ENCODE measurements at regions not wholly inside any gene's neighbourhood (a gene's known extent, or its start where the extent isn't known, plus 50 kb on each side); places are given as distances from the start of the nearest gene placed in this dataset.

GRCh38 chrX:22399437-22400192, 126.9 kb downstream of the CBLL2 start:
- BruUV-seq (replicated peaks) = no TSS peak
- H3K4me2 ChIP-seq = no peak overlapping the region
- POLR2A ChIA-PET (ENCODE audit: unreplicated experiment) = no interaction called here
- CTCF ChIA-PET = no interaction called here
- H3K36me3 ChIP-seq (ENCODE audit: low read depth) = no peaks in the 10 kb centered on the region
- peak in 1 of 2 experiments; percentile 38 for DNase-seq
- no peaks in the 10 kb centered on the region for H3K9me3 ChIP-seq (ENCODE audit: insufficient read depth, low read depth)
- H3K4me3 ChIP-seq = no peak overlapping the region
- H3F3A ChIP-seq (ENCODE audit: insufficient read depth, low read depth) = no peaks in the 10 kb centered on the region
- H3K27me3 ChIP-seq (ENCODE audit: insufficient read depth, low read depth) = no peaks in the 10 kb centered on the region
- intact Hi-C loops (cut with micrococcal nuclease; ENCODE audit: unreplicated experiment) = no loop called here
- H4K20me1 ChIP-seq (ENCODE audit: insufficient read depth) = no peaks in the 10 kb centered on the region
- no peak overlapping the region for H2AFZ ChIP-seq
- H3K79me2 ChIP-seq (ENCODE audit: low read depth) = no peaks in the 10 kb centered on the region
- H3K9me2 ChIP-seq (ENCODE audit: insufficient read depth) = no peaks in the 10 kb centered on the region
- no peak overlapping the region for H3K27ac ChIP-seq
- TF ChIP-seq CTCF (conservative IDR thresholded peaks at IDR 0.05) = no peak
- no peak for TF ChIP-seq EZH2 (IDR thresholded peaks at IDR 0.05; ENCODE audit: low read depth)
- no peaks in the 10 kb centered on the region for H3K4me1 ChIP-seq (replicated peaks; ENCODE audit: insufficient read depth)

GRCh38 chrX:22404297-22404696, 131.6 kb downstream of the CBLL2 start:
- H3F3A ChIP-seq (ENCODE audit: insufficient read depth, low read depth) = no peaks in the 10 kb centered on the region
- TF ChIP-seq EZH2 (IDR thresholded peaks at IDR 0.05; ENCODE audit: low read depth) (no peak), CTCF (conservative IDR thresholded peaks at IDR 0.05) (no peak)
- H3K4me3 ChIP-seq = no peak overlapping the region
- H3K9me2 ChIP-seq (ENCODE audit: insufficient read depth) = no peaks in the 10 kb centered on the region
- no peak overlapping the region for H3K4me2 ChIP-seq
- no peaks in the 10 kb centered on the region for H3K9me3 ChIP-seq (ENCODE audit: insufficient read depth, low read depth)
- intact Hi-C loops (cut with micrococcal nuclease; ENCODE audit: unreplicated experiment) = no loop called here
- no TSS peak for BruUV-seq (replicated peaks)
- no peak for DNase-seq
- no peaks in the 10 kb centered on the region for H3K27me3 ChIP-seq (ENCODE audit: insufficient read depth, low read depth)
- H3K36me3 ChIP-seq (ENCODE audit: low read depth) = no peaks in the 10 kb centered on the region
- no peaks in the 10 kb centered on the region for H3K4me1 ChIP-seq (replicated peaks; ENCODE audit: insufficient read depth)
- no peak overlapping the region for H3K27ac ChIP-seq
- POLR2A ChIA-PET (ENCODE audit: unreplicated experiment) = no interaction called here
- no peaks in the 10 kb centered on the region for H4K20me1 ChIP-seq (ENCODE audit: insufficient read depth)
- no peaks in the 10 kb centered on the region for H3K79me2 ChIP-seq (ENCODE audit: low read depth)
- no peak overlapping the region for H2AFZ ChIP-seq
- CTCF ChIA-PET = no interaction called here

- CTCF ChIA-PET = no interaction called here
- intact Hi-C loops (cut with micrococcal nuclease; ENCODE audit: unreplicated experiment) = no loop called here
- H4K20me1 ChIP-seq (ENCODE audit: insufficient read depth) = no peaks in the 10 kb centered on the region
Observed at GRCh38 chrX:22406201-22406737, 133.6 kb downstream of the CBLL2 start.

More at GRCh38 chrX:22406201-22406737, 133.6 kb downstream of the CBLL2 start:
- H3K4me1 ChIP-seq (replicated peaks; ENCODE audit: insufficient read depth) = no peaks in the 10 kb centered on the region
- no peak overlapping the region for H3K4me3 ChIP-seq
- H3K27ac ChIP-seq = no peak overlapping the region
- H2AFZ ChIP-seq = no peak overlapping the region
- POLR2A ChIA-PET (ENCODE audit: unreplicated experiment) = no interaction called here
- H3K36me3 ChIP-seq (ENCODE audit: low read depth) = no peaks in the 10 kb centered on the region
- H3F3A ChIP-seq (ENCODE audit: insufficient read depth, low read depth) = no peaks in the 10 kb centered on the region
- no TSS peak for BruUV-seq (replicated peaks)
- no peaks in the 10 kb centered on the region for H3K9me2 ChIP-seq (ENCODE audit: insufficient read depth)
- H3K9me3 ChIP-seq (ENCODE audit: insufficient read depth, low read depth) = no peaks in the 10 kb centered on the region
- no peaks in the 10 kb centered on the region for H3K79me2 ChIP-seq (ENCODE audit: low read depth)
- H3K27me3 ChIP-seq (ENCODE audit: insufficient read depth, low read depth) = no peaks in the 10 kb centered on the region
- TF ChIP-seq CTCF (conservative IDR thresholded peaks at IDR 0.05) (no peak), EZH2 (IDR thresholded peaks at IDR 0.05; ENCODE audit: low read depth) (no peak)
- H3K4me2 ChIP-seq = no peak overlapping the region
- no peak for DNase-seq
